ENCODE measurements at regions not wholly inside any gene's neighbourhood (a gene's known extent, or its start where the extent isn't known, plus 50 kb on each side); places are given as distances from the start of the nearest gene placed in this dataset.

GRCh38 chr12:131349397-131350127 is 361.3 kb upstream of the SFSWAP start:
- H3F3A ChIP-seq (ENCODE audit: low read depth) = no peaks in the 10 kb centered on the region
- H3K79me2 ChIP-seq (ENCODE audit: low read depth) = no peaks in the 10 kb centered on the region
- no peak for TF ChIP-seq CTCF (IDR thresholded peaks at IDR 0.05)
- Mint-ChIP-seq H3K36me3 (no peaks in the 10 kb centered on the region), H3K27ac (peak overlapping the region; percentile 43), H3K4me1 (peaks cover 45% of the 10 kb centered on the region), H3K9me3 (peaks cover 3% of the 10 kb centered on the region), H3K27me3 (ENCODE audit: insufficient read depth, low read depth) (peaks cover 16% of the 10 kb centered on the region), H3K4me3 (no peak overlapping the region)
- no peaks in the 10 kb centered on the region for H3K4me1 ChIP-seq
- DNase-seq (ENCODE audit: low spot score) = no peak
- no peak overlapping the region for H3K4me3 ChIP-seq
- H4K20me1 ChIP-seq (ENCODE audit: low read depth) = no peaks in the 10 kb centered on the region
- no peak overlapping the region for H2AFZ ChIP-seq (replicated peaks)
- H3K4me2 ChIP-seq = no peak overlapping the region
- no peaks in the 10 kb centered on the region for H3K36me3 ChIP-seq
- no peak overlapping the region for H3K9ac ChIP-seq
- H3K27ac ChIP-seq = no peak overlapping the region
- H3K9me3 ChIP-seq (ENCODE audit: low read depth) = no peaks in the 10 kb centered on the region
- H3K27me3 ChIP-seq = no peaks in the 10 kb centered on the region

- no peak overlapping the region for H3K4me3 ChIP-seq
- H3K27me3 ChIP-seq = no peaks in the 10 kb centered on the region
- no peak overlapping the region for H2AFZ ChIP-seq (replicated peaks)
- peaks cover 3% of the 10 kb centered on the region for H3K9me3 Mint-ChIP-seq
- H3K36me3 Mint-ChIP-seq = no peaks in the 10 kb centered on the region
- H3K27ac ChIP-seq = no peak overlapping the region
- no peak overlapping the region for H3K27ac Mint-ChIP-seq
- no peaks in the 10 kb centered on the region for H3K4me1 ChIP-seq
- H3K27me3 Mint-ChIP-seq (ENCODE audit: insufficient read depth, low read depth) = peaks cover 16% of the 10 kb centered on the region
- H3K79me2 ChIP-seq (ENCODE audit: low read depth) = no peaks in the 10 kb centered on the region
- H4K20me1 ChIP-seq (ENCODE audit: low read depth) = no peaks in the 10 kb centered on the region
- H3K4me3 Mint-ChIP-seq = no peak overlapping the region
- no peak overlapping the region for H3K9ac ChIP-seq
- H3K9me3 ChIP-seq (ENCODE audit: low read depth) = no peaks in the 10 kb centered on the region
- DNase-seq (ENCODE audit: low spot score) = no peak
- H3K36me3 ChIP-seq = no peaks in the 10 kb centered on the region
- H3K4me2 ChIP-seq = no peak overlapping the region
- H3K4me1 Mint-ChIP-seq = peaks cover 58% of the 10 kb centered on the region
- H3F3A ChIP-seq (ENCODE audit: low read depth) = no peaks in the 10 kb centered on the region
- TF ChIP-seq EZH2phosphoT487 (IDR thresholded peaks at IDR 0.05) (no peak), EZH2 (IDR thresholded peaks at IDR 0.05) (no peak), CTCF (IDR thresholded peaks at IDR 0.05) (no peak)
These were observed 360.0 kb upstream of the SFSWAP start for GRCh38 chr12:131350943-131351318.

GRCh38 chr12:131351319-131352028 is 359.4 kb upstream of the SFSWAP start:
- peaks cover 16% of the 10 kb centered on the region for H3K27me3 Mint-ChIP-seq (ENCODE audit: insufficient read depth, low read depth)
- H3F3A ChIP-seq (ENCODE audit: low read depth) = no peaks in the 10 kb centered on the region
- no peak overlapping the region for H3K4me2 ChIP-seq
- no peak for TF ChIP-seq CTCF (IDR thresholded peaks at IDR 0.05)
- TF ChIP-seq EZH2 (IDR thresholded peaks at IDR 0.05) = no peak
- TF ChIP-seq EZH2phosphoT487 (IDR thresholded peaks at IDR 0.05) = no peak
- no peak for DNase-seq (ENCODE audit: low spot score)
- H3K36me3 Mint-ChIP-seq = no peaks in the 10 kb centered on the region
- H2AFZ ChIP-seq (replicated peaks) = no peak overlapping the region
- H3K4me1 ChIP-seq = no peaks in the 10 kb centered on the region
- H3K9me3 ChIP-seq (ENCODE audit: low read depth) = no peaks in the 10 kb centered on the region
- H3K4me3 Mint-ChIP-seq = no peak overlapping the region
- no peak overlapping the region for H3K9ac ChIP-seq
- H3K4me1 Mint-ChIP-seq = peaks cover 63% of the 10 kb centered on the region
- H3K4me3 ChIP-seq = no peak overlapping the region
- no peaks in the 10 kb centered on the region for H3K36me3 ChIP-seq
- H3K27me3 ChIP-seq = no peaks in the 10 kb centered on the region
- no peaks in the 10 kb centered on the region for H3K79me2 ChIP-seq (ENCODE audit: low read depth)
- no peak overlapping the region for H3K27ac Mint-ChIP-seq
- H4K20me1 ChIP-seq (ENCODE audit: low read depth) = no peaks in the 10 kb centered on the region
- peaks cover 3% of the 10 kb centered on the region for H3K9me3 Mint-ChIP-seq
- no peak overlapping the region for H3K27ac ChIP-seq
